K562 (cell line): ENCODE measurements at regions not wholly inside any gene's neighbourhood (a gene's known extent, or its start where the extent isn't known, plus 50 kb on each side); places are given as distances from the start of the nearest gene placed in this dataset.
A peak's percentile ranks its signal among the peaks of the same experiment; 100 is the strongest.

Source experiments
- ATAC-seq: fragments of 200-7000 bp; cut with Tn5 transposase; 3 replicates; pipeline ENCODE4 v1.9.1; 2020; ENCODE audit warnings: moderate library complexity
- BruUV-seq: library from RNA; stranded (reverse); fragments of 400-500 nt; replicated peaks from 2 replicates; lab custom pipeline; 2021; lab: Mats Ljungman, UMichigan
- CTCF ChIA-PET: fragments of 300-600 bp; formaldehyde crosslinking; extraction: SDS; loops from one replicate; lab custom pipeline; 2021; ENCODE audit warnings: low intra/inter-chr PET ratio; lab: Yijun Ruan, JAX
- POLR2A ChIA-PET: fragments of 300-600, 350-650 bp; sonication (Branson Sonifier 250); formaldehyde crosslinking; extraction: SDS; loops from one replicate; lab custom pipeline; 2021; ENCODE audit warnings: antibody characterized with exemption, inconsistent platforms; lab: Yijun Ruan, JAX
- DNase-seq, 4 experiments: peaks; one replicate each; pipeline versions ENCODE4 v3.0.0 to v3.0.0-alpha.2; 2011 to 2018; ENCODE audit warnings: low spot score in 3 of 4, mixed read lengths in 3 of 4; ENCODE audit errors: extremely low read depth in 1 of 4
- FAIRE-seq: peaks from 2 replicates; lab custom pipeline; 2011; peaks lifted over from hg19 to GRCh38; lab: Jason Lieb, UNC
- H2AFZ ChIP-seq: 2 replicates; pipeline ENCODE4 v1.6.0; 2011; ENCODE audit warnings: low read depth, low read length, control low read depth, inconsistent platforms
- H3K27ac ChIP-seq: fragments of 200-600 bp; 3 replicates; pipeline ENCODE4 v1.8.0; 2011; ENCODE audit warnings: low read depth, mild to moderate bottlenecking, control low read depth, inconsistent platforms, low read length, moderate library complexity, mixed read lengths; ENCODE audit errors: extremely low read depth
- H3K27me3 ChIP-seq, 2 experiments: fragments of 300-600 bp in 1 of 2; 2 replicates in 1 of 2; 3 replicates in 1 of 2; pipeline versions ENCODE4 v1.6.0 to v1.8.0; 2011; ENCODE audit warnings: inconsistent platforms in 2 of 2, low read length in 2 of 2, mild to moderate bottlenecking in 1 of 2, mixed read lengths in 1 of 2, moderate library complexity in 1 of 2; ENCODE audit not compliant: control insufficient read depth in 2 of 2, insufficient read depth in 2 of 2
- H3K36me3 ChIP-seq: fragments of 300-600 bp; 3 replicates; pipeline ENCODE4 v1.8.0; 2011; ENCODE audit warnings: mild to moderate bottlenecking, low read length, inconsistent platforms; ENCODE audit not compliant: control insufficient read depth, insufficient read depth
- H3K4me1 ChIP-seq, 2 experiments: fragments of 200-600 bp in 1 of 2; replicated peaks in 1 of 2; 2 replicates in 1 of 2; 3 replicates in 1 of 2; pipeline versions ENCODE4 v1.5.1 to v1.8.0; 2011; ENCODE audit warnings: inconsistent platforms in 2 of 2, low read length in 2 of 2, mild to moderate bottlenecking in 1 of 2, mixed read lengths in 1 of 2, moderate library complexity in 1 of 2; ENCODE audit not compliant: control insufficient read depth in 2 of 2, insufficient read depth in 2 of 2
- H3K4me2 ChIP-seq: 2 replicates; pipeline ENCODE4 v1.6.1; 2011; ENCODE audit warnings: low read length, control low read depth, inconsistent platforms, mixed read lengths; ENCODE audit not compliant: insufficient read depth
- H3K4me3 ChIP-seq: fragments of 200-600 bp; sonication (generic), shearing (Covaris generic); 2 replicates; pipeline ENCODE4 v1.5.1; 2016; ENCODE audit warnings: control low read depth, inconsistent platforms
- H3K79me2 ChIP-seq: fragments of 200-600 bp; 3 replicates; pipeline ENCODE4 v1.8.0; 2011; ENCODE audit warnings: low read length, inconsistent platforms; ENCODE audit not compliant: control insufficient read depth, insufficient read depth
- H3K9ac ChIP-seq, 2 experiments: 2 replicates each; pipeline versions ENCODE4 v1.6.0 to v1.6.1; 2011; ENCODE audit warnings: low read depth in 2 of 2, low read length in 2 of 2, control low read depth in 1 of 2, inconsistent platforms in 1 of 2, mild to moderate bottlenecking in 1 of 2, mixed read lengths in 1 of 2; ENCODE audit not compliant: insufficient read depth in 1 of 2
- H3K9me1 ChIP-seq: one replicate; pipeline ENCODE4 v1.6.0; 2011; ENCODE audit warnings: inconsistent platforms, mild to moderate bottlenecking, low read length, moderate library complexity; ENCODE audit not compliant: control insufficient read depth, insufficient read depth
- H3K9me3 ChIP-seq: replicated peaks from 2 replicates; pipeline ENCODE4 v1.5.1; 2011; ENCODE audit warnings: low read depth, low read length, inconsistent platforms; ENCODE audit not compliant: control insufficient read depth, insufficient read depth
- H4K20me1 ChIP-seq: replicated peaks from 2 replicates; pipeline ENCODE4 v1.6.1; 2011; ENCODE audit warnings: low read length, inconsistent platforms, mixed read lengths; ENCODE audit not compliant: control insufficient read depth, insufficient read depth
- CBFA2T3 ChIP-seq: fragments of 450-650 bp; IDR thresholded peaks from 2 replicates; pipeline ENCODE4 v1.6.1; 2017
- EP300 ChIP-seq: IDR thresholded peaks from 2 replicates; pipeline ENCODE4 v1.6.1; 2012; ENCODE audit warnings: low read length, improper control_type of control experiment
- ETV5 ChIP-seq: sonication (generic); formaldehyde crosslinking; IDR thresholded peaks from 2 replicates; pipeline ENCODE4 v1.4.0; 2020; ENCODE audit warnings: low read depth, mild to moderate bottlenecking, missing genetic modification reagents
- FOXK1 ChIP-seq: sonication (generic); formaldehyde crosslinking; IDR thresholded peaks from 2 replicates; pipeline ENCODE4 v1.8.0; 2022; ENCODE audit warnings: missing genetic modification reagents, mild to moderate bottlenecking, borderline replicate concordance
- MAFK ChIP-seq: IDR thresholded peaks from 2 replicates; pipeline ENCODE4 v1.6.1; 2011; ENCODE audit warnings: low read length, improper control_type of control experiment
- MECOM ChIP-seq: fragments of 250-450 bp; sonication (Bioruptor Pico); IDR thresholded peaks from 2 replicates; pipeline ENCODE4 v1.8.0; 2022; ENCODE audit warnings: inconsistent platforms
- NCOR1 ChIP-seq: fragments of 450-650 bp; IDR thresholded peaks from 2 replicates; pipeline ENCODE4 v1.6.1; 2016; ENCODE audit warnings: mild to moderate bottlenecking, moderate library complexity
- NFE2L1 ChIP-seq: fragments of 450-650 bp; IDR thresholded peaks from 2 replicates; pipeline ENCODE4 v1.6.1; 2016; ENCODE audit warnings: missing genetic modification characterization, low read depth, mild to moderate bottlenecking, missing compliant biosample characterization, moderate library complexity, borderline replicate concordance
- POLR2G ChIP-seq: fragments of 200-400 bp; formaldehyde crosslinking; IDR thresholded peaks from 2 replicates; pipeline ENCODE4 v1.6.1; 2017; ENCODE audit warnings: low read depth, mild to moderate bottlenecking, antibody characterized with exemption, low read length, moderate library complexity
- SIN3A ChIP-seq, 2 experiments: fragments of 150-350 bp in 1 of 2; IDR thresholded peaks; 2 replicates each; pipeline ENCODE4 v1.6.1; 2011 to 2016; ENCODE audit warnings: borderline replicate concordance in 2 of 2, low read depth in 2 of 2, low read length in 2 of 2, mild to moderate bottlenecking in 2 of 2, moderate library complexity in 2 of 2; ENCODE audit not compliant: control insufficient read depth in 1 of 2
- TAF1 ChIP-seq: IDR thresholded peaks from 2 replicates; pipeline ENCODE4 v1.6.1; 2011; ENCODE audit warnings: mild to moderate bottlenecking, low read length, moderate library complexity; ENCODE audit not compliant: insufficient read depth, control insufficient read depth, severe bottlenecking; ENCODE audit errors: extremely low read depth
- TCF3 ChIP-seq: sonication (generic); formaldehyde crosslinking; IDR thresholded peaks from 2 replicates; pipeline ENCODE4 v1.4.0; 2020; ENCODE audit warnings: mild to moderate bottlenecking, missing genetic modification reagents
- TFAM ChIP-seq: fragments of 250-450 bp; sonication (Bioruptor Pico); conservative IDR thresholded peaks from 2 replicates; pipeline ENCODE4 v1.5.0; 2021; ENCODE audit warnings: mild to moderate bottlenecking, moderate library complexity
- TGIF2 ChIP-seq: sonication (generic); formaldehyde crosslinking; IDR thresholded peaks from 2 replicates; pipeline ENCODE4 v1.8.1; 2022; ENCODE audit warnings: mild to moderate bottlenecking, missing genetic modification reagents, moderate library complexity
- ZBED1 ChIP-seq: IDR thresholded peaks from 2 replicates; pipeline ENCODE4 v1.6.1; 2014
- ZBTB7A ChIP-seq: IDR thresholded peaks from 2 replicates; pipeline ENCODE4 v1.6.1; 2011; ENCODE audit warnings: low read depth, mild to moderate bottlenecking, low read length, moderate library complexity, borderline replicate concordance; ENCODE audit not compliant: control insufficient read depth
- ZFP36 ChIP-seq: fragments of 150-350 bp; IDR thresholded peaks from 2 replicates; pipeline ENCODE4 v1.6.1; 2018; ENCODE audit warnings: low read length, low read depth; ENCODE audit not compliant: partially characterized antibody
- ZNF316 ChIP-seq: fragments of 450-650 bp; IDR thresholded peaks from 2 replicates; pipeline ENCODE4 v1.6.1; 2016
- ZNF592 ChIP-seq: fragments of 450-650 bp; IDR thresholded peaks from 2 replicates; pipeline ENCODE4 v1.6.1; 2017; ENCODE audit warnings: antibody characterized with exemption, mild to moderate bottlenecking
- ZNF77 ChIP-seq: fragments of 250-450 bp; sonication (Bioruptor Pico); IDR thresholded peaks from 2 replicates; pipeline ENCODE4 v1.5.0; 2020
- ZNF79 ChIP-seq: fragments of 250-450 bp; sonication (Bioruptor Pico); IDR thresholded peaks from 2 replicates; pipeline ENCODE4 v1.4.0; 2020; ENCODE audit warnings: low read depth, mild to moderate bottlenecking, moderate library complexity
- WGBS: fragments of 100-300 bp; shearing (Covaris generic); methylation state at CpG from one replicate; pipeline ENCODE4 v1.1.6; 2016; ENCODE audit warnings: low coverage, mixed read lengths; ENCODE audit not compliant: insufficient coverage; ENCODE audit errors: missing lambda C conversion rate; 5-methylcytosine and 5-hydroxymethylcytosine counted together
- in situ Hi-C: fragments of 300-500 bp; cut with MboI; formaldehyde crosslinking; loops from 4 replicates; pipeline ENCODE4 v1.15.0; 2018; ENCODE audit warnings: inconsistent platforms, mixed read lengths
- intact Hi-C: fragments of 100-400 bp; cut with micrococcal nuclease; formaldehyde crosslinking; loops from 2 replicates; pipeline ENCODE4 v1.14.2; 2022

GRCh38 chr9:88775037-88775471, 216.2 kb upstream of the S1PR3 start:
- peaks cover 19 to 45% of the 10 kb centered on the region in 2 experiments for H3K4me1 ChIP-seq
- H3K9ac ChIP-seq: no peak overlapping the region
- TF ChIP-seq MECOM (CRISPR knock-in tag): no peak
- TF ChIP-seq ZNF316: peak; percentile 77
- peak; percentile 29 for TF ChIP-seq ZFP36
- peak; percentile 47; the same call in 1 of the 2 replicates for TF ChIP-seq MAFK
- TF ChIP-seq SIN3A (IDR thresholded peaks at IDR 0.05; ENCODE audit: borderline replicate concordance in 2 of 2, control insufficient read depth in 1 of 2, low read depth in 2 of 2, low read length in 2 of 2): no peak
- TF ChIP-seq ZBTB7A: no peak
- no peak for TF ChIP-seq ZNF77 (CRISPR knock-in tag)
- TF ChIP-seq TCF3 (CRISPR knock-in tag): peak; percentile 33; the same call in 1 of the 2 replicates
- TF ChIP-seq CBFA2T3: peak; percentile 70
- TF ChIP-seq ETV5: no peak
- TF ChIP-seq POLR2G: no peak
- TF ChIP-seq ZBED1: no peak
- TF ChIP-seq EP300: peak; percentile 33; the same call in 1 of the 2 replicates
- TF ChIP-seq TFAM (CRISPR knock-in tag): no peak
- TF ChIP-seq TGIF2: no peak
- TF ChIP-seq ZNF592: 0 out of 2 replicates have a peak, but pooled peaks have one; percentile 53
- no peak for TF ChIP-seq TAF1
- peak; percentile 52 for TF ChIP-seq NFE2L1 (tag)
- TF ChIP-seq ZNF79 (CRISPR knock-in tag): no peak
- TF ChIP-seq NCOR1: peak; percentile 15; the same call in 1 of the 2 replicates
- no peak for TF ChIP-seq FOXK1 (CRISPR knock-in tag)

More at GRCh38 chr9:88775037-88775471, 216.2 kb upstream of the S1PR3 start:
- peak; percentile 85 for FAIRE-seq
- Histone ChIP-seq H3K4me2 (0 out of 2 replicates have a peak overlapping the region, but pooled peaks have one; percentile 18), H3K9me3 (no peaks in the 10 kb centered on the region), H3K36me3 (no peaks in the 10 kb centered on the region), H3K27ac (peak overlapping the region; percentile 61; the same call in 2 of the 3 replicates), H3K4me3 (no peak overlapping the region), H3K9me1 (no peaks in the 10 kb centered on the region), H3K79me2 (no peaks in the 10 kb centered on the region), H2AFZ (no peak overlapping the region), H3K27me3 (no peaks in the 10 kb centered on the region), H4K20me1 (no peaks in the 10 kb centered on the region)
- ChIA-PET POLR2A (interaction anchor here (0.7 kb wide), 1 partner anchor 178 kb away, joined by 4 read pairs; no protein-coding TSS in a partner anchor), CTCF (no interaction called here)
- in situ Hi-C loops (no loop called here), intact Hi-C loops (no loop called here)
- ATAC-seq: peak; percentile 64
- BruUV-seq: no TSS peak
- WGBS: 0% methylated on average over 1 of the region's 1 CpG
- peak; percentile 16 to 61 (median 20) for DNase-seq
